ENCODE measurements at regions not wholly inside any gene's neighbourhood (a gene's known extent, or its start where the extent isn't known, plus 50 kb on each side); places are given as distances from the start of the nearest gene placed in this dataset.

GRCh38 chr12:39032448-39032847, 127.1 kb upstream of the CPNE8 start:
- intact Hi-C loops (cut with micrococcal nuclease) (no loop called here), dilution Hi-C loops (cut with MboI; ENCODE audit: extremely low pct_ligation_motif_present, low sequenced_read_pairs) (no loop called here)
- ChIA-PET POLR2A (no interaction called here), CTCF (no interaction called here)
- Histone ChIP-seq H3K27ac (ENCODE audit: insufficient read depth, low read depth, low read length) (no peak overlapping the region), H3K79me2 (ENCODE audit: control insufficient read depth, insufficient read depth, low read length) (no peaks in the 10 kb centered on the region), H3K4me2 (ENCODE audit: insufficient read depth, low read length) (no peak overlapping the region), H2AFZ (ENCODE audit: low read depth, low read length) (no peak overlapping the region), H3K4me1 (ENCODE audit: control insufficient read depth, extremely low read depth, insufficient read depth, low read length) (no peaks in the 10 kb centered on the region), H3K9me1 (replicated peaks; ENCODE audit: control insufficient read depth, extremely low read depth, insufficient read depth, low read length) (no peaks in the 10 kb centered on the region), H3K9ac (replicated peaks; ENCODE audit: extremely low read depth, insufficient read depth, low read length) (no peak overlapping the region), H3K9me3 (replicated peaks; ENCODE audit: control insufficient read depth, insufficient read depth, low read length) (no peaks in the 10 kb centered on the region), H3K27me3 (ENCODE audit: control insufficient read depth in 2 of 2, insufficient read depth in 2 of 2, low read length in 2 of 2) (no peaks in the 10 kb centered on the region), H4K20me1 (replicated peaks; ENCODE audit: control insufficient read depth, extremely low read depth, insufficient read depth, low read length) (no peaks in the 10 kb centered on the region), H3K4me3 (replicated peaks in 1 of 3; ENCODE audit: insufficient read depth in 1 of 3, low read depth in 1 of 3, low read length in 3 of 3) (no peak overlapping the region), H3K36me3 (ENCODE audit: control insufficient read depth in 2 of 2, extremely low read depth in 1 of 2, insufficient read depth in 2 of 2, low read length in 2 of 2) (no peaks in the 10 kb centered on the region)
- BruUV-seq (replicated peaks), result no TSS peak
- TF ChIP-seq GATA2 (IDR thresholded peaks at IDR 0.05; ENCODE audit: insufficient read depth, insufficient read length, low read depth, low read length) (no peak), MYC (IDR thresholded peaks at IDR 0.05; ENCODE audit: low read depth, low read length) (no peak), CTCF (IDR thresholded peaks at IDR 0.05; ENCODE audit: extremely low read depth in 1 of 2, insufficient read depth in 1 of 2, low read depth in 1 of 2, low read length in 2 of 2) (no peak), MAX (IDR thresholded peaks at IDR 0.05; ENCODE audit: insufficient read depth, insufficient read length) (no peak), POLR2AphosphoS5 (IDR thresholded peaks at IDR 0.05; ENCODE audit: insufficient read depth, low read depth, low read length) (no peak), FOS (IDR thresholded peaks at IDR 0.05; ENCODE audit: borderline replicate concordance, insufficient read depth, low read length) (no peak), EZH2 (IDR thresholded peaks at IDR 0.05; ENCODE audit: borderline replicate concordance, low read depth, low read length, severe bottlenecking) (no peak), JUN (IDR thresholded peaks at IDR 0.05; ENCODE audit: borderline replicate concordance, insufficient read depth, insufficient read length, low read depth) (no peak), POLR2A (IDR thresholded peaks at IDR 0.05; ENCODE audit: low read depth, low read length) (no peak)
- no peak for FAIRE-seq
- DNase-seq (ENCODE audit: low read depth, low spot score), result no peak

Measured in endothelial cell of umbilical vein (primary cell).